ENCODE measurements at regions not wholly inside any gene's neighbourhood (a gene's known extent, or its start where the extent isn't known, plus 50 kb on each side); places are given as distances from the start of the nearest gene placed in this dataset.
"Not testable (repeated sequence)": the region's sequence is repeated elsewhere in the genome, so short reads cannot be mapped to it uniquely, and the experiment has no call there.

DNA sequence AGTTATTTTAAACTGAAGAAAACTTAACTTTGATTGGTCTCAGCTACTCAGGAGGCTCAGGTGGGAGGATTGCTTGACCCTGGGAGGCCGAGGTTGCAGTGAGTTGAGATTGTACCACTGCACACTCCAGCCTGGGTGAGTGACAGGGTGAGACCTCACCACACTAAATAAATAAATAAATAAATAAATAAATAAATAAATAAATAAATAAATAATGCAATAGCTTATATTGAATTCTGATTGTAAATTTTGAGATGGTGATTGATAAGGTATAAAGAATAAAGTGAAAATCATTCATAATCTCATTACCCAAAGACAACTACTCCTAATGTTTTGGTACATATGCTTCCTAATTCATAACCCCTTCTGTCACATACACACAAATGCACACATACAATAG lies 58.1 kb downstream of the TUBA3C start:
- no peak for DNase-seq

- no peak for DNase-seq
Measured at GRCh38 chr13:19117913-19118739, 63.5 kb downstream of the TUBA3C start.

GRCh38 chr13:19109225-19109624 lies 72.4 kb downstream of the TUBA3C start:
- not testable (repeated sequence) for DNase-seq

DNA sequence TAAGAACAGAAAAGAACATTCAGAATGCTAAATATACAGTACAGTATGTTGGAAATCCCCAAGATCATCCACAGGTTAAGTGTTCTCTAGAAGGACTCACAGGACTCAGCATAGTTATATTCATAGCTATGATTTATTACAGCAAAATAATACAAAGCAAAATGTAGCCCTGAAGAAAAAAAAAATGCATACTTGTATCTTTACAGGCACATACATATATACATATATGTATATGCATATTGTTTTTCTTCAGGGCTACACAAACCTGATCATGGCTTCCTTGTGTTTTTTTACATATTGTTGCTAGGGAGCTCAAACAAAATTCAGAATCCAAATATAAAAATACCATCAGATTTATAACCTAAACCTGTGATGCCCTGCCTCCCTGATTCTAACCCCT lies 78.5 kb downstream of the TUBA3C start:
- DNase-seq: no peak

DNA sequence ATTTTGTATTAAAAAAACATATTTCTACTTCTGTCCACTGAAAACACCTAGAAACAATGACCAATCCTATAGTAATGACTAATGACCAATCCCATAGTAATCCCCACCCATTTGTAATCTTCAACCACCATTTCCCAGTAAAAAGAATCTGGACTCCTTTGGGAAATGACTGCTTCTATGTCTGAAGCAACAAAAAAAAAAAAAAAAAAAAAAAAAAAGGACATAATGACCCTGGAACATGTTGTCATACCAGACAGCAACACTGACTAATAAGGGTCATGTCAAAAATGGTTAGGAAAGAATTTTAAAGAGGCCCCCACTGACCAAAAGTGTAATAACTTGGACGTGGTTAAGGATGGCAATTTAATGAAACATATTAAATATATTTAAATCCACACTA lies 88.3 kb downstream of the TUBA3C start:
- no peak for DNase-seq

DNA sequence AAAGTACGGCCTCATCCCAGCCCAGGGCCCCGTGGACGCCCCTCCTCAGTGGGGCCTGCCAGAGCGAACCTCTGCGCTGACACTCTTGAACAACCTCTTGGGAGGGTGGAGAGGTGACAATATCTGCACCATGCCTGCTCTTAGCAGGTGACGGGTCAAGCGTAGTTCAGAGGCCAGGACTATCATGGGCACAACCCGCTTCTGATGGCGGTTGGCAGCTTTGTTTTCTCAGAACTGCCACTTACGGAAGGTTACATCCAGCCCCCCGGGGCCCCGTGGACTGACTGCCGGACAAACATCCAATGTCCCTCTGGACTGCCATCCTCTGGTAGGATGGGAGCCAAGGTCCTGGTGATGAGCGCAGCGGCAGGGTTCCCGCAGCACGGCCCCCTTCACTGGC lies 91.1 kb downstream of the TUBA3C start:
- no peak for DNase-seq

GRCh38 chr13:19089315-19089714 lies 92.3 kb downstream of the TUBA3C start:
- no peak for DNase-seq

DNA sequence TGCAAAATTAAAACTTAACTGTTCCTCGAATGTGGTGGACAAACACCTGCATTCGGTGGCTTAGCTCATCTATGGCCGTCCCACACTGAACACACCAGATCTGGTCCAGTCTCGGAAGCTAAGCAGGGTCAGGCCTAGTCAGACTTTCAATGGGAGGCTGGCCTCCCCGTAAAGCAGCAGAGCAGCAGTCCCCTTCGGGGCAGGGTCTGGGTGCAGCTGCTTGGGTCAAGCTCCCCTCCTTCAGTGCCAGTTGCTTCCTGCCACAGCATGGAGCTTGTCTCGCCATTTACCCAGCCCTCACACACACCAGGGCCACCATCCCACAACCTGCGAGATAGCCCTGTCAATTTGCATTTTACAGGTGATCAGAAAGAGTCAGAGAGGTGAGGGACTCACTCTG lies 93.2 kb downstream of the TUBA3C start:
- DNase-seq: no peak

GRCh38 chr13:19085876-19086275 lies 95.7 kb downstream of the TUBA3C start:
- DNase-seq: no peak

- no peak for DNase-seq
Measured at GRCh38 chr13:19085258-19085657, 96.4 kb downstream of the TUBA3C start.

GRCh38 chr13:19083340-19083739 lies 98.3 kb downstream of the TUBA3C start:
- no peak for DNase-seq

GRCh38 chr13:19075418-19075817 lies 106.2 kb downstream of the TUBA3C start:
- DNase-seq: no peak

GRCh38 chr13:19074519-19074918 lies 107.1 kb downstream of the TUBA3C start:
- DNase-seq: no peak

- DNase-seq: not testable (repeated sequence)
Measured at GRCh38 chr13:19074106-19074505, 107.5 kb downstream of the TUBA3C start.

DNA sequence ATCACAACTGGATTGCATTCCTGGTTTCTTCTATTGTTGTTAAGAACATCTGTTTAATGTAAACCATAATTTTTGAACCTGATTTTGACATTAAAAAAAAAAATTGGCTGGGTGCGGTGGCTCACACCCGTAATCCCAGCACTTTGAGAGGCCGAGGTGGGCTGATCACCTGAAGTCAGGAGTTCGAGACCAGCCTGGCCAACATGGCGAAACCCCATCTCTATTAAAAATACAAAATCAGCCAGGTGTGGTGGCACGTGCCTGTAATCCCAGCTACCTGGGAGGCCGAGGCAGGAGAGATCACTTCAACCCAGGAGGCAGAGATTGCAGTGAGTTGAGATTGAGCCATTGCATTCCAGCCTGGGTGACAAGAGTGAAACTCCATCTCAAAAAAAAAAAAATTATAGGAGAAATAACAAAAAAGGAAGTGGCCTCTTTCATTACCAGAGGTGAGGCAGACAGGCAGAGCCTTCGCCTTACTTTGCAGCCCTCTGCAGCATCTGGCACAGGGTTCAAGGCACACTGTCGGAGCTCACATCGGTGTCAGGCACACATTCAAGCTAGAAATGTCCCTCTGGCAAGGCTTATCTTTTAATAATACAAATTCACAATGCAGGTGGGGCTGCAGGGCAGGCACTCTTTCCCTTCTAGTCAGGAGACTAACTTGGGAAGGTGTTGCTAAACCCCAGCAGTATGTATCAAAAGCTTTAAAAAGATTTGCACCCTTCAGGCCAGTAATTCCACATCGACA lies 108.5 kb downstream of the TUBA3C start:
- DNase-seq: not testable (repeated sequence)

DNA sequence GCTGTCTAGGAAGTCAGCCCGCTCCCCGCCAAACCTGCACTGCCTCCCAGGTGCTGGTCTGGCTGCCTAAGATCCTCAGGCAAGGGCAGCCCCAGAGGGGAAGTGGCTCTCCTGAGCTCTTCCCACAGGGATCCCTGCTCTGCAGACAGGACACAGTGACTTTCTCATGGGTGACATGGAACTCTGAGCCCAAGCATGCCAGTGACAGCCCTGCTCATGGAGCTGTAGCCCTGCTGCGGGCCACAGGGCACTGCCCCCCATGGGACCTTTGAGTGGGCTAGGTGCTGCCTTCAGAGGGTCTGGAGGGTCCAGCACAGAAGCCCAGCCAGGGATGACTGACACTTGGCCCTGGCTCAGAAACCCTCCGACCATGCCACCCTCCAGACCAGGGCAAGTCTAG lies 109.1 kb downstream of the TUBA3C start:
- no peak for DNase-seq

DNA sequence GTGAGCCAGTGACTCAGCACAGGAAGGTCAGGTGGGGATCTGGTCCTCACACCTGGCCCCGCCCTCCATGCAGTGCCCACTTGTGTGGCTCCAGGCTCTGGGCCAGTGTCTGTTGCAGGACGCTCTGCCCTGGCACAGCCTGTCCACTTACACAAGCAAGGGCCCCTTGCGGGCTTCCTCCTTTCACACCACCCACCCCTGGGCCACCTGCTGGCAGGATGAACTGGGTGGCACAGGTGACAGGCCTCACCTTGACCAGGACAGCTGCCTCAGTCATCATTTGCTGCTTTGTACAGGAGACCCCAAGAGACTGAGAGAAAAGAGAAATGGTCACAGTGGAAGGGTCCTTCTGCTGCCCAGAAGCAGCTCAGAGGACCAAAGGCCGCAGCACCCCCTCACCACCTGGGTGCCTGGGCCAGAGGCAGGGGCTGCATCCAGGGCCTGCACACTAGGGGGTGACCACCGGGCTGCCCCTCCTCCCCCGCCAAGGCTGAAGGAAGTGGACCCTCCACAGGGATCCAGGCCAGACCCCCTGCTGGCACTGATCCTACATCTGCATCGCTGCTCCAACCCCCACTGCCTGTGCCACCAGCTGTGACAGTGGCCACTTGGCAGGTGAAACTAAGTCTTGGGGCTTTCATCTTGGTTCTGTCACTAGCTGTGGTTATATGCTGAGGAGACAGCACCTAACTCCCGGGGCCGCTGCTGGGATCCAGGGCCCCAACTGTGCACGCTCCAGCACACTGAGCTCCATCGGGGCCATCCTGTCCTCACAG lies 110.3 kb downstream of the TUBA3C start:
- no peak for DNase-seq

GRCh38 chr13:19070398-19070735 lies 111.3 kb downstream of the TUBA3C start:
- DNase-seq: no peak

- DNase-seq: no peak
Measured at GRCh38 chr13:19069684-19070397, 111.8 kb downstream of the TUBA3C start.

GRCh38 chr13:19068691-19069090 lies 112.9 kb downstream of the TUBA3C start:
- DNase-seq: no peak

- DNase-seq: no peak
Measured at GRCh38 chr13:19067767-19068166, 113.9 kb downstream of the TUBA3C start.

DNA sequence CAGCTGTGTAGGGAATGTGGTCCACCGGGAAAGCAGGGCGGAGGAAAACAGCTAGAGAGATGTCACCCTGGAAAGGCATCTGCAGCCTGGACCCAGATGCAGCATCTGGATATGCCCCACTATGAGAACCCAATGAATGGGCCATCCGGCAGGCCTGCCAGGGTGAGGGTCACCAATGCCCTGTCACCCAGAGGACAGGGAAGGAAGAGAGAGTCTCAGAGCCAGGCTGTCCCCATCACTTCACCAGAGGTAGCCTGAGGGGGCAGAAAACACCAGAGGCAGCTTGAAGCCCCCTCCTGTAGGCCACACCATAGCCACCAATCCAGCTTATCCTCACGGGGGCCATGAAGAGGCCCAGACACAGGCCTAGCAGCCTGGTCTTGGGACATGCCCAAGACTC lies 118.8 kb downstream of the TUBA3C start:
- DNase-seq: no peak

GRCh38 chr13:19062019-19062646 lies 119.5 kb downstream of the TUBA3C start:
- DNase-seq: no peak

Data from NCI-H2171 treated with DMSO at 0.1 percent for 48 hours (cell line).